ENCODE measurements at regions not wholly inside any gene's neighbourhood (a gene's known extent, or its start where the extent isn't known, plus 50 kb on each side); places are given as distances from the start of the nearest gene placed in this dataset.

- TF ChIP-seq, protein P1, sequence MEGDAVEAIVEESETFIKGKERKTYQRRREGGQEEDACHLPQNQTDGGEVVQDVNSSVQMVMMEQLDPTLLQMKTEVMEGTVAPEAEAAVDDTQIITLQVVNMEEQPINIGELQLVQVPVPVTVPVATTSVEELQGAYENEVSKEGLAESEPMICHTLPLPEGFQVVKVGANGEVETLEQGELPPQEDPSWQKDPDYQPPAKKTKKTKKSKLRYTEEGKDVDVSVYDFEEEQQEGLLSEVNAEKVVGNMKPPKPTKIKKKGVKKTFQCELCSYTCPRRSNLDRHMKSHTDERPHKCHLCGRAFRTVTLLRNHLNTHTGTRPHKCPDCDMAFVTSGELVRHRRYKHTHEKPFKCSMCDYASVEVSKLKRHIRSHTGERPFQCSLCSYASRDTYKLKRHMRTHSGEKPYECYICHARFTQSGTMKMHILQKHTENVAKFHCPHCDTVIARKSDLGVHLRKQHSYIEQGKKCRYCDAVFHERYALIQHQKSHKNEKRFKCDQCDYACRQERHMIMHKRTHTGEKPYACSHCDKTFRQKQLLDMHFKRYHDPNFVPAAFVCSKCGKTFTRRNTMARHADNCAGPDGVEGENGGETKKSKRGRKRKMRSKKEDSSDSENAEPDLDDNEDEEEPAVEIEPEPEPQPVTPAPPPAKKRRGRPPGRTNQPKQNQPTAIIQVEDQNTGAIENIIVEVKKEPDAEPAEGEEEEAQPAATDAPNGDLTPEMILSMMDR (IDR thresholded peaks at IDR 0.05 in 8 of 11, conservative IDR thresholded peaks at IDR 0.05 in 3 of 11) = no peak
- no peak for TF ChIP-seq POLR2A (IDR thresholded peaks at IDR 0.05)
These were observed 477.5 kb downstream of the RMST start for GRCh38 chr12:97940105-97940504.

Data from spleen (tissue), 7 donors.